ENCODE measurements at regions not wholly inside any gene's neighbourhood (a gene's known extent, or its start where the extent isn't known, plus 50 kb on each side); places are given as distances from the start of the nearest gene placed in this dataset.

- H3K4me3 ChIP-seq (ENCODE audit: insufficient read depth, low read length): no peak overlapping the region
- no peak for TF ChIP-seq CTCF (IDR thresholded peaks at IDR 0.05; ENCODE audit: extremely low read depth, low read depth, low read length)
- H3K36me3 ChIP-seq (ENCODE audit: insufficient read depth, low read length): no peaks in the 10 kb centered on the region
Observed at GRCh38 chr7:46953008-46953407, 628.9 kb downstream of the TNS3 start.

GRCh38 chr7:46949270-46949931 lies 632.5 kb downstream of the TNS3 start:
- Histone ChIP-seq H3K79me2 (ENCODE audit: insufficient read depth, low read length) (no peaks in the 10 kb centered on the region), H3K36me3 (ENCODE audit: insufficient read depth, low read length) (no peaks in the 10 kb centered on the region), H3K4me3 (ENCODE audit: insufficient read depth, low read length) (no peak overlapping the region), H3K9me3 (ENCODE audit: low read depth, low read length) (no peaks in the 10 kb centered on the region), H3K4me1 (ENCODE audit: insufficient read depth, low read length) (peaks cover 13% of the 10 kb centered on the region), H3K4me2 (ENCODE audit: insufficient read depth, low read length) (no peak overlapping the region), H2AFZ (ENCODE audit: low read length) (no peak overlapping the region), H3K27ac (ENCODE audit: low read depth, low read length) (no peak overlapping the region), H4K20me1 (ENCODE audit: insufficient read depth, low read length) (no peaks in the 10 kb centered on the region), H3K27me3 (ENCODE audit: insufficient read depth, low read length) (no peaks in the 10 kb centered on the region)
- TF ChIP-seq CTCF (IDR thresholded peaks at IDR 0.05; ENCODE audit: extremely low read depth, low read depth, low read length): no peak
- DNase-seq (ENCODE audit: insufficient read length, low spot score, missing footprints): no peak

More at GRCh38 chr7:46953008-46953407, 628.9 kb downstream of the TNS3 start:
- peaks cover 5% of the 10 kb centered on the region for H3K4me1 ChIP-seq (ENCODE audit: insufficient read depth, low read length)
- no peaks in the 10 kb centered on the region for H3K27me3 ChIP-seq (ENCODE audit: insufficient read depth, low read length)
- no peak for DNase-seq (ENCODE audit: insufficient read length, low spot score, missing footprints)
- no peaks in the 10 kb centered on the region for H4K20me1 ChIP-seq (ENCODE audit: insufficient read depth, low read length)
- H3K27ac ChIP-seq (ENCODE audit: low read depth, low read length): no peak overlapping the region
- H3K9me3 ChIP-seq (ENCODE audit: low read depth, low read length): no peaks in the 10 kb centered on the region
- H3K4me2 ChIP-seq (ENCODE audit: insufficient read depth, low read length): no peak overlapping the region
- H3K79me2 ChIP-seq (ENCODE audit: insufficient read depth, low read length): no peaks in the 10 kb centered on the region
- no peak overlapping the region for H2AFZ ChIP-seq (ENCODE audit: low read length)

GRCh38 chr7:46948716-46949115 lies 633.2 kb downstream of the TNS3 start:
- DNase-seq (ENCODE audit: insufficient read length, low spot score, missing footprints): no peak
- no peak overlapping the region for H2AFZ ChIP-seq (ENCODE audit: low read length)
- no peak for TF ChIP-seq CTCF (IDR thresholded peaks at IDR 0.05; ENCODE audit: extremely low read depth, low read depth, low read length)
- no peaks in the 10 kb centered on the region for H3K79me2 ChIP-seq (ENCODE audit: insufficient read depth, low read length)
- H3K27ac ChIP-seq (ENCODE audit: low read depth, low read length): no peak overlapping the region
- no peaks in the 10 kb centered on the region for H3K36me3 ChIP-seq (ENCODE audit: insufficient read depth, low read length)
- H3K9me3 ChIP-seq (ENCODE audit: low read depth, low read length): no peaks in the 10 kb centered on the region
- no peaks in the 10 kb centered on the region for H3K27me3 ChIP-seq (ENCODE audit: insufficient read depth, low read length)
- no peaks in the 10 kb centered on the region for H4K20me1 ChIP-seq (ENCODE audit: insufficient read depth, low read length)
- H3K4me3 ChIP-seq (ENCODE audit: insufficient read depth, low read length): no peak overlapping the region
- H3K4me2 ChIP-seq (ENCODE audit: insufficient read depth, low read length): no peak overlapping the region
- H3K4me1 ChIP-seq (ENCODE audit: insufficient read depth, low read length): peaks cover 13% of the 10 kb centered on the region

- peaks cover 13% of the 10 kb centered on the region for H3K4me1 ChIP-seq (ENCODE audit: insufficient read depth, low read length)
- H3K36me3 ChIP-seq (ENCODE audit: insufficient read depth, low read length): no peaks in the 10 kb centered on the region
- H2AFZ ChIP-seq (ENCODE audit: low read length): no peak overlapping the region
- H3K79me2 ChIP-seq (ENCODE audit: insufficient read depth, low read length): no peaks in the 10 kb centered on the region
- no peaks in the 10 kb centered on the region for H4K20me1 ChIP-seq (ENCODE audit: insufficient read depth, low read length)
- DNase-seq (ENCODE audit: insufficient read length, low spot score, missing footprints): peak; percentile 58
- H3K4me3 ChIP-seq (ENCODE audit: insufficient read depth, low read length): no peak overlapping the region
- no peaks in the 10 kb centered on the region for H3K9me3 ChIP-seq (ENCODE audit: low read depth, low read length)
- no peak for TF ChIP-seq CTCF (IDR thresholded peaks at IDR 0.05; ENCODE audit: extremely low read depth, low read depth, low read length)
- no peak overlapping the region for H3K27ac ChIP-seq (ENCODE audit: low read depth, low read length)
- H3K4me2 ChIP-seq (ENCODE audit: insufficient read depth, low read length): no peak overlapping the region
- H3K27me3 ChIP-seq (ENCODE audit: insufficient read depth, low read length): no peaks in the 10 kb centered on the region
Observed at GRCh38 chr7:46945328-46945727, 636.6 kb downstream of the TNS3 start.

Measured in osteoblast (primary cell).